ENCODE measurements at regions not wholly inside any gene's neighbourhood (a gene's known extent, or its start where the extent isn't known, plus 50 kb on each side); places are given as distances from the start of the nearest gene placed in this dataset.

- H3F3A ChIP-seq (ENCODE audit: insufficient read depth): peaks cover 5% of the 10 kb centered on the region; the same call in 1 of the 2 replicates
- H4K20me1 ChIP-seq (ENCODE audit: low read depth, low read length): no peaks in the 10 kb centered on the region
- no peak overlapping the region for H3K4me3 ChIP-seq (ENCODE audit: insufficient read depth, low read length, poor library complexity, severe bottlenecking)
- no peak overlapping the region for H2AFZ ChIP-seq (ENCODE audit: low read depth, low read length, severe bottlenecking)
- TF ChIP-seq EZH2phosphoT487 (conservative IDR thresholded peaks at IDR 0.05; ENCODE audit: low read length) (no peak), CTCF (IDR thresholded peaks at IDR 0.05; ENCODE audit: insufficient read depth, low read length, poor library complexity, severe bottlenecking) (no peak)
- no peaks in the 10 kb centered on the region for H3K36me3 ChIP-seq (ENCODE audit: low read length)
- H3K79me2 ChIP-seq (ENCODE audit: insufficient read depth, low read length): no peaks in the 10 kb centered on the region
- no peak overlapping the region for H3K27ac ChIP-seq (ENCODE audit: low read depth, low read length)
- H3K4me2 ChIP-seq (ENCODE audit: low read depth, low read length, poor library complexity, severe bottlenecking): no peak overlapping the region
- no peak overlapping the region for H3K9ac ChIP-seq (ENCODE audit: low read length)
- no peaks in the 10 kb centered on the region for H3K9me2 ChIP-seq (replicated peaks; ENCODE audit: insufficient read depth, low read length)
- no peaks in the 10 kb centered on the region for H3K27me3 ChIP-seq (ENCODE audit: low read length)
- H3K9me3 ChIP-seq (ENCODE audit: insufficient read depth, low read length): no peaks in the 10 kb centered on the region
Observed at GRCh38 chr15:92843326-92843725, 56.8 kb upstream of the CHD2 start.

DNA sequence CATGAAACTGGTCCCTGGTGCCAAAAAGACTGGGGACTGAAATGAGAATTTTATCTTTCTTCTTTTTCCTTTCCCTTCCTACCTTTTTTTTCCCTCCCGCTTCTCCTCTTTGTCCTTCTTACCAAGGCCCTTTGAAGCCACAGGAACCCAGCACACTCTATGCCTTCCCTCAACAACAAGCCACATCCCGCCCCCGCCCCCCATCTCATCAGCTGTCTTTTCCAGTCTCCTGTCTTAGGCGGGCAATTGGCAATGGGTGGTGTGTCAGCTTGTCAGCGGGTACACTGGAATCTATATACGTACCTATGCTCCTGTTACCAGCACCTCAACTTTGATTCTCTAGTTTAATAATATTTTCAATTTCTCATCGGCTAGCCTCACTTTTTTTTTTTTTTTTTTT, 56.3 kb upstream of the CHD2 start:
- H2AFZ ChIP-seq (ENCODE audit: low read depth, low read length, severe bottlenecking): no peak overlapping the region
- H3K9ac ChIP-seq (ENCODE audit: low read length): no peak overlapping the region
- no peak overlapping the region for H3K4me2 ChIP-seq (ENCODE audit: low read depth, low read length, poor library complexity, severe bottlenecking)
- no peaks in the 10 kb centered on the region for H3K36me3 ChIP-seq (ENCODE audit: low read length)
- no peak overlapping the region for H3K27ac ChIP-seq (ENCODE audit: low read depth, low read length)
- no peaks in the 10 kb centered on the region for H3K9me3 ChIP-seq (ENCODE audit: insufficient read depth, low read length)
- peaks cover 5% of the 10 kb centered on the region; the same call in 1 of the 2 replicates for H3F3A ChIP-seq (ENCODE audit: insufficient read depth)
- H3K79me2 ChIP-seq (ENCODE audit: insufficient read depth, low read length): no peaks in the 10 kb centered on the region
- H3K4me3 ChIP-seq (ENCODE audit: insufficient read depth, low read length, poor library complexity, severe bottlenecking): no peak overlapping the region
- no peaks in the 10 kb centered on the region for H3K9me2 ChIP-seq (replicated peaks; ENCODE audit: insufficient read depth, low read length)
- H3K27me3 ChIP-seq (ENCODE audit: low read length): no peaks in the 10 kb centered on the region
- TF ChIP-seq EZH2phosphoT487 (conservative IDR thresholded peaks at IDR 0.05; ENCODE audit: low read length) (no peak), CTCF (IDR thresholded peaks at IDR 0.05; ENCODE audit: insufficient read depth, low read length, poor library complexity, severe bottlenecking) (no peak)
- H4K20me1 ChIP-seq (ENCODE audit: low read depth, low read length): no peaks in the 10 kb centered on the region

GRCh38 chr15:92845126-92845508, 55.0 kb upstream of the CHD2 start:
- Histone ChIP-seq H3K9me3 (ENCODE audit: insufficient read depth, low read length) (no peaks in the 10 kb centered on the region; the same call in 1 of the 2 replicates), H4K20me1 (ENCODE audit: low read depth, low read length) (no peaks in the 10 kb centered on the region), H3K9ac (ENCODE audit: low read length) (peak overlapping the region; percentile 47), H3K27ac (ENCODE audit: low read depth, low read length) (peak overlapping the region; percentile 75), H3K79me2 (ENCODE audit: insufficient read depth, low read length) (no peaks in the 10 kb centered on the region), H3F3A (ENCODE audit: insufficient read depth) (peaks cover 5% of the 10 kb centered on the region; the same call in 1 of the 2 replicates), H3K9me2 (replicated peaks; ENCODE audit: insufficient read depth, low read length) (no peaks in the 10 kb centered on the region), H3K4me2 (ENCODE audit: low read depth, low read length, poor library complexity, severe bottlenecking) (peak overlapping the region; percentile 62), H3K36me3 (ENCODE audit: low read length) (no peaks in the 10 kb centered on the region), H3K4me3 (ENCODE audit: insufficient read depth, low read length, poor library complexity, severe bottlenecking) (peak overlapping the region; percentile 21), H3K27me3 (ENCODE audit: low read length) (no peaks in the 10 kb centered on the region), H2AFZ (ENCODE audit: low read depth, low read length, severe bottlenecking) (peak overlapping the region; percentile 79)
- TF ChIP-seq CTCF (IDR thresholded peaks at IDR 0.05; ENCODE audit: insufficient read depth, low read length, poor library complexity, severe bottlenecking) (no peak), EZH2phosphoT487 (conservative IDR thresholded peaks at IDR 0.05; ENCODE audit: low read length) (no peak)

Data from SU-DHL-6 (cell line).